SK-N-SH (cell line): ENCODE measurements at regions not wholly inside any gene's neighbourhood (a gene's known extent, or its start where the extent isn't known, plus 50 kb on each side); places are given as distances from the start of the nearest gene placed in this dataset.

Experiments
- EP300 ChIP-seq, 2 experiments: IDR thresholded peaks; 2 replicates each; pipeline versions ENCODE4 v1.4.0 to v1.6.1; 2012; ENCODE audit warnings: borderline replicate concordance in 1 of 2, low read depth in 1 of 2, low read length in 1 of 2
- FOXM1 ChIP-seq: IDR thresholded peaks from 2 replicates; pipeline ENCODE4 v1.4.0; 2012; ENCODE audit warnings: low read depth, mild to moderate bottlenecking
- MAX ChIP-seq: IDR thresholded peaks from 2 replicates; pipeline ENCODE4 v1.4.0; 2012; ENCODE audit warnings: low read depth
- POLR2AphosphoS5 ChIP-seq: IDR thresholded peaks from 2 replicates; pipeline ENCODE4 v1.6.1; 2012; ENCODE audit warnings: low read depth, low read length
- TAF1 ChIP-seq: IDR thresholded peaks from 2 replicates; pipeline ENCODE4 v1.6.1; 2012; ENCODE audit warnings: low read depth, mild to moderate bottlenecking, low read length, moderate library complexity, borderline replicate concordance
- YY1 ChIP-seq: IDR thresholded peaks from 2 replicates; pipeline ENCODE4 v1.4.0; 2012; ENCODE audit warnings: low read depth, mild to moderate bottlenecking
- TF ChIP-seq, protein P1 (sequence below): fragments of 200-600 bp; sonication (generic); IDR thresholded peaks from 2 replicates; pipeline ENCODE4 v1.6.1; 2017; ENCODE audit warnings: antibody characterized with exemption, mild to moderate bottlenecking, moderate library complexity

- TF ChIP-seq TAF1 (no peak), EP300 (IDR thresholded peaks at IDR 0.05; ENCODE audit: borderline replicate concordance in 1 of 2, low read depth in 1 of 2, low read length in 1 of 2) (no peak), YY1 (no peak), POLR2AphosphoS5 (no peak), MAX (no peak), FOXM1 (no peak)
- TF ChIP-seq, protein P1, sequence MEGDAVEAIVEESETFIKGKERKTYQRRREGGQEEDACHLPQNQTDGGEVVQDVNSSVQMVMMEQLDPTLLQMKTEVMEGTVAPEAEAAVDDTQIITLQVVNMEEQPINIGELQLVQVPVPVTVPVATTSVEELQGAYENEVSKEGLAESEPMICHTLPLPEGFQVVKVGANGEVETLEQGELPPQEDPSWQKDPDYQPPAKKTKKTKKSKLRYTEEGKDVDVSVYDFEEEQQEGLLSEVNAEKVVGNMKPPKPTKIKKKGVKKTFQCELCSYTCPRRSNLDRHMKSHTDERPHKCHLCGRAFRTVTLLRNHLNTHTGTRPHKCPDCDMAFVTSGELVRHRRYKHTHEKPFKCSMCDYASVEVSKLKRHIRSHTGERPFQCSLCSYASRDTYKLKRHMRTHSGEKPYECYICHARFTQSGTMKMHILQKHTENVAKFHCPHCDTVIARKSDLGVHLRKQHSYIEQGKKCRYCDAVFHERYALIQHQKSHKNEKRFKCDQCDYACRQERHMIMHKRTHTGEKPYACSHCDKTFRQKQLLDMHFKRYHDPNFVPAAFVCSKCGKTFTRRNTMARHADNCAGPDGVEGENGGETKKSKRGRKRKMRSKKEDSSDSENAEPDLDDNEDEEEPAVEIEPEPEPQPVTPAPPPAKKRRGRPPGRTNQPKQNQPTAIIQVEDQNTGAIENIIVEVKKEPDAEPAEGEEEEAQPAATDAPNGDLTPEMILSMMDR, result no peak
Measured at GRCh38 chr9:30410273-30410672, 1974.2 kb upstream of the ACO1 start.
